K562 (cell line): ENCODE measurements at regions not wholly inside any gene's neighbourhood (a gene's known extent, or its start where the extent isn't known, plus 50 kb on each side); places are given as distances from the start of the nearest gene placed in this dataset.

Experiments
- GABPA ChIP-seq: fragments of 200-800 bp; sonication (Bioruptor generic); conservative IDR thresholded peaks from 2 replicates; pipeline ENCODE4 v1.6.1; 2016; ENCODE audit warnings: low read depth, missing genetic modification characterization, missing compliant biosample characterization
- RBM25 ChIP-seq: fragments of 200-400 bp; formaldehyde crosslinking; IDR thresholded peaks from 2 replicates; pipeline ENCODE4 v1.6.1; 2018; ENCODE audit warnings: low read length, low read depth, moderate library complexity; ENCODE audit not compliant: severe bottlenecking
- RCOR1 ChIP-seq, 2 experiments: IDR thresholded peaks; 2 replicates each; pipeline ENCODE4 v1.6.1; 2012; ENCODE audit warnings: low read depth in 2 of 2, low read length in 2 of 2, borderline replicate concordance in 1 of 2, improper control_type of control experiment in 1 of 2
- REST ChIP-seq, 2 experiments: fragments of 450-650 bp; formaldehyde crosslinking in 1 of 2; IDR thresholded peaks; 2 replicates each; pipeline versions ENCODE4 v1.4.0 to v1.6.1; 2014 to 2020; ENCODE audit warnings: mild to moderate bottlenecking in 2 of 2, borderline replicate concordance in 1 of 2, low read depth in 1 of 2
- USF1 ChIP-seq: sonication (generic); formaldehyde crosslinking; IDR thresholded peaks from 2 replicates; pipeline ENCODE4 v1.9.0; 2022; ENCODE audit warnings: mild to moderate bottlenecking, missing genetic modification reagents
- ZNF318 ChIP-seq, 2 experiments: fragments of 450-650 bp; IDR thresholded peaks; 2 replicates each; pipeline ENCODE4 v1.6.1; 2016; ENCODE audit warnings: mild to moderate bottlenecking in 2 of 2, borderline replicate concordance in 1 of 2, low read depth in 1 of 2, moderate library complexity in 1 of 2

GRCh38 chr11:69234740-69235710 is 58.9 kb upstream of the MYEOV start (continued):
- peak; percentile 98 for TF ChIP-seq USF1 (CRISPR knock-in tag)
- TF ChIP-seq REST (IDR thresholded peaks at IDR 0.05; ENCODE audit: borderline replicate concordance): peak; percentile 80
- TF ChIP-seq REST (CRISPR knock-in tag; IDR thresholded peaks at IDR 0.05; ENCODE audit: low read depth): no peak
- peak; percentile 83 for TF ChIP-seq RBM25
- no peak for TF ChIP-seq ZNF318 (IDR thresholded peaks at IDR 0.05; ENCODE audit: borderline replicate concordance in 1 of 2, low read depth in 1 of 2)
- TF ChIP-seq GABPA: no peak
- 0 out of 4 replicates have a peak, but pooled peaks of 1 of the 2 experiments have one; percentile 29 for TF ChIP-seq RCOR1 (IDR thresholded peaks at IDR 0.05; ENCODE audit: borderline replicate concordance in 1 of 2, low read depth in 2 of 2, low read length in 2 of 2)
